CD4-positive, alpha-beta T cell (primary cell): ENCODE measurements at regions not wholly inside any gene's neighbourhood (a gene's known extent, or its start where the extent isn't known, plus 50 kb on each side); places are given as distances from the start of the nearest gene placed in this dataset.

ENCODE experiments used
- ATAC-seq: fragments of 200-7000 bp; cut with Tn5 transposase; one replicate; pipeline ENCODE4 v1.10.0; 2022; ENCODE audit warnings: mild to moderate bottlenecking; ENCODE audit not compliant: poor library complexity
- CTCF ChIA-PET: fragments of 350-600 bp; sonication (Branson Sonifier 250); formaldehyde crosslinking; loops from one replicate; lab custom pipeline; 2021; ENCODE audit warnings: antibody characterized with exemption, inconsistent platforms; lab: Charles Lee
- POLR2A ChIA-PET: fragments of 350-600 bp; sonication (Branson Sonifier 250); formaldehyde crosslinking; loops from one replicate; lab custom pipeline; 2021; ENCODE audit warnings: antibody characterized with exemption, inconsistent platforms; lab: Charles Lee
- DNase-seq, 14 experiments: peaks; one replicate each; pipeline ENCODE4 v3.0.0-alpha.2; 2013 to 2020; ENCODE audit warnings: mixed read lengths in 2 of 14
- H3K27ac ChIP-seq, 2 donors: one replicate each; pipeline versions ENCODE4 v1.5.1 to v1.7.0; 2013; ENCODE audit warnings: low read length in 2 of 2, low read depth in 1 of 2, mild to moderate bottlenecking in 1 of 2
- H3K27me3 ChIP-seq, 2 experiments: 1 replicate in 1 of 2; 2 replicates in 1 of 2; pipeline versions ENCODE4 v1.6.1 to v1.7.0; 2013; ENCODE audit warnings: low read length in 2 of 2, control low read depth in 1 of 2, mild to moderate bottlenecking in 1 of 2, moderate library complexity in 1 of 2; ENCODE audit not compliant: insufficient read depth in 2 of 2, control insufficient read depth in 1 of 2
- H3K36me3 ChIP-seq: one replicate; pipeline ENCODE4 v1.6.1; 2013; ENCODE audit warnings: low read length, control low read depth; ENCODE audit not compliant: insufficient read depth
- H3K4me1 ChIP-seq: one replicate; pipeline ENCODE4 v1.6.1; 2013; ENCODE audit warnings: low read length, control low read depth; ENCODE audit not compliant: insufficient read depth
- H3K4me3 ChIP-seq: one replicate; pipeline ENCODE4 v1.5.1; 2013; ENCODE audit warnings: mild to moderate bottlenecking, low read length, moderate library complexity
- H3K9me3 ChIP-seq, 2 experiments: 1 replicate in 1 of 2; 2 replicates in 1 of 2; pipeline versions ENCODE4 v1.6.1 to v1.7.0; 2013; ENCODE audit warnings: low read length in 2 of 2, mild to moderate bottlenecking in 2 of 2, control low read depth in 1 of 2, moderate library complexity in 1 of 2; ENCODE audit not compliant: control insufficient read depth in 1 of 2, insufficient read depth in 1 of 2
- H3K27ac Mint-ChIP-seq: one replicate; pipeline ENCODE4 v1.8.0; 2020; ENCODE audit warnings: mixed read lengths
- H3K27me3 Mint-ChIP-seq: one replicate; pipeline ENCODE4 v1.8.0; 2021; ENCODE audit warnings: mixed read lengths
- H3K36me3 Mint-ChIP-seq: one replicate; pipeline ENCODE4 v1.8.0; 2021; ENCODE audit warnings: low read depth, mixed read lengths
- H3K4me1 Mint-ChIP-seq: one replicate; pipeline ENCODE4 v1.8.0; 2021; ENCODE audit warnings: low read depth, mixed read lengths
- H3K4me3 Mint-ChIP-seq: one replicate; pipeline ENCODE4 v1.8.0; 2020; ENCODE audit warnings: mild to moderate bottlenecking, mixed read lengths
- H3K9me3 Mint-ChIP-seq: one replicate; pipeline ENCODE4 v1.8.0; 2020; ENCODE audit warnings: mixed read lengths
- intact Hi-C, 2 experiments: fragments of 100-400 bp; cut with DNase I in 1 of 2; cut with micrococcal nuclease in 1 of 2; formaldehyde crosslinking; loops; one replicate each; pipeline versions ENCODE4 v1.15.1 to v1.9.0; 2023 to 2025; cut with DNase I, micrococcal nuclease
- TF ChIP-seq, protein P1 (sequence below): fragments of 200-600 bp; IDR thresholded peaks from one replicate; pipeline ENCODE4 v1.8.0; 2022; ENCODE audit warnings: antibody characterized with exemption, mild to moderate bottlenecking

DNA sequence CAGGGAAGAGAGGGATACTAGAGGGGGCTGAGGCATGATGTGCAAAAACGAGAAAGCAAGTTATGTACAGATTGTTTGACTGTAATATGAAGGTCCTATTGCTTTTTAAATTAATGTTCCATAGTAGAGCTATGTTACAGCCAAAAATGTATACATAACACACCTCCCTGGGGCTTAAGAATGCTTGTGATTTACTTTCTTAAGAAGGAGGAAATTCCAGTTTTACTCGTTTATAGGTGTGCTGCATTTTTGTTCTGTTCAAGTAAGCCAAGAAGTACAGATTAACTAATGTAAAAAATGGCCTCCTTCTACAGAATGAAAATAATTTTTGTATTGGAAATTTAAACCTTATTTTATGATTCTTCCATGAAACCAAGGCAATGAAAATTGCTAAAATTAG is 614.4 kb upstream of the NR3C2 start:
- H3K27me3 Mint-ChIP-seq = no peaks in the 10 kb centered on the region
- no peaks in the 10 kb centered on the region for H3K36me3 Mint-ChIP-seq
- intact Hi-C loops = no loop called here

GRCh38 chr4:149055624-149056023 is 613.4 kb upstream of the NR3C2 start:
- no peaks in the 10 kb centered on the region for H3K9me3 Mint-ChIP-seq
- H3K4me3 Mint-ChIP-seq = no peak overlapping the region
- H3K27ac Mint-ChIP-seq = no peak overlapping the region
- no peak overlapping the region for H3K27ac ChIP-seq
- TF ChIP-seq, protein P1, sequence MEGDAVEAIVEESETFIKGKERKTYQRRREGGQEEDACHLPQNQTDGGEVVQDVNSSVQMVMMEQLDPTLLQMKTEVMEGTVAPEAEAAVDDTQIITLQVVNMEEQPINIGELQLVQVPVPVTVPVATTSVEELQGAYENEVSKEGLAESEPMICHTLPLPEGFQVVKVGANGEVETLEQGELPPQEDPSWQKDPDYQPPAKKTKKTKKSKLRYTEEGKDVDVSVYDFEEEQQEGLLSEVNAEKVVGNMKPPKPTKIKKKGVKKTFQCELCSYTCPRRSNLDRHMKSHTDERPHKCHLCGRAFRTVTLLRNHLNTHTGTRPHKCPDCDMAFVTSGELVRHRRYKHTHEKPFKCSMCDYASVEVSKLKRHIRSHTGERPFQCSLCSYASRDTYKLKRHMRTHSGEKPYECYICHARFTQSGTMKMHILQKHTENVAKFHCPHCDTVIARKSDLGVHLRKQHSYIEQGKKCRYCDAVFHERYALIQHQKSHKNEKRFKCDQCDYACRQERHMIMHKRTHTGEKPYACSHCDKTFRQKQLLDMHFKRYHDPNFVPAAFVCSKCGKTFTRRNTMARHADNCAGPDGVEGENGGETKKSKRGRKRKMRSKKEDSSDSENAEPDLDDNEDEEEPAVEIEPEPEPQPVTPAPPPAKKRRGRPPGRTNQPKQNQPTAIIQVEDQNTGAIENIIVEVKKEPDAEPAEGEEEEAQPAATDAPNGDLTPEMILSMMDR = no peak
- H3K27me3 ChIP-seq = peaks cover 0 to 6% of the 10 kb centered on the region in 2 experiments
- H3K4me1 ChIP-seq = no peaks in the 10 kb centered on the region
- no peaks in the 10 kb centered on the region for H3K36me3 ChIP-seq
- ATAC-seq = no peak
- no peak overlapping the region for H3K4me3 ChIP-seq
- H3K9me3 ChIP-seq = no peaks in the 10 kb centered on the region
- no peak for DNase-seq
- CTCF ChIA-PET = no interaction called here
- POLR2A ChIA-PET = no interaction called here
- intact Hi-C loops = no loop called here
- no peaks in the 10 kb centered on the region for H3K27me3 Mint-ChIP-seq
- H3K4me1 Mint-ChIP-seq = no peaks in the 10 kb centered on the region
- no peaks in the 10 kb centered on the region for H3K36me3 Mint-ChIP-seq

More for the DNA sequence above, 614.4 kb upstream of the NR3C2 start:
- H3K4me3 Mint-ChIP-seq = no peak overlapping the region
- H3K4me1 Mint-ChIP-seq = no peaks in the 10 kb centered on the region
- Histone ChIP-seq H3K27me3 (peaks cover 0 to 6% of the 10 kb centered on the region in 2 experiments), H3K36me3 (no peaks in the 10 kb centered on the region), H3K4me1 (no peaks in the 10 kb centered on the region), H3K9me3 (no peaks in the 10 kb centered on the region), H3K4me3 (no peak overlapping the region), H3K27ac (no peak overlapping the region)
- CTCF ChIA-PET = no interaction called here
- no peak overlapping the region for H3K27ac Mint-ChIP-seq
- ATAC-seq (no peak), DNase-seq (no peak)
- TF ChIP-seq, protein P1 = no peak
- POLR2A ChIA-PET = no interaction called here
- no peaks in the 10 kb centered on the region for H3K9me3 Mint-ChIP-seq

- H3K27me3 Mint-ChIP-seq = no peaks in the 10 kb centered on the region
- H3K36me3 Mint-ChIP-seq = no peaks in the 10 kb centered on the region
- TF ChIP-seq, protein P1 = no peak
- no peak overlapping the region for H3K4me3 ChIP-seq
- peaks cover 0 to 6% of the 10 kb centered on the region in 2 experiments for H3K27me3 ChIP-seq
- no peaks in the 10 kb centered on the region for H3K4me1 Mint-ChIP-seq
- intact Hi-C loops = no loop called here
- no peaks in the 10 kb centered on the region for H3K36me3 ChIP-seq
- no peaks in the 10 kb centered on the region for H3K9me3 Mint-ChIP-seq
- ATAC-seq (no peak), DNase-seq (no peak)
- H3K9me3 ChIP-seq = no peaks in the 10 kb centered on the region
- POLR2A ChIA-PET = no interaction called here
- CTCF ChIA-PET = no interaction called here
- H3K4me1 ChIP-seq = no peaks in the 10 kb centered on the region
- no peak overlapping the region for H3K27ac Mint-ChIP-seq
- no peak overlapping the region for H3K27ac ChIP-seq
- H3K4me3 Mint-ChIP-seq = no peak overlapping the region
These were observed 608.6 kb upstream of the NR3C2 start for GRCh38 chr4:149050840-149051239.
